ENCODE measurements at regions not wholly inside any gene's neighbourhood (a gene's known extent, or its start where the extent isn't known, plus 50 kb on each side); places are given as distances from the start of the nearest gene placed in this dataset.

DNA sequence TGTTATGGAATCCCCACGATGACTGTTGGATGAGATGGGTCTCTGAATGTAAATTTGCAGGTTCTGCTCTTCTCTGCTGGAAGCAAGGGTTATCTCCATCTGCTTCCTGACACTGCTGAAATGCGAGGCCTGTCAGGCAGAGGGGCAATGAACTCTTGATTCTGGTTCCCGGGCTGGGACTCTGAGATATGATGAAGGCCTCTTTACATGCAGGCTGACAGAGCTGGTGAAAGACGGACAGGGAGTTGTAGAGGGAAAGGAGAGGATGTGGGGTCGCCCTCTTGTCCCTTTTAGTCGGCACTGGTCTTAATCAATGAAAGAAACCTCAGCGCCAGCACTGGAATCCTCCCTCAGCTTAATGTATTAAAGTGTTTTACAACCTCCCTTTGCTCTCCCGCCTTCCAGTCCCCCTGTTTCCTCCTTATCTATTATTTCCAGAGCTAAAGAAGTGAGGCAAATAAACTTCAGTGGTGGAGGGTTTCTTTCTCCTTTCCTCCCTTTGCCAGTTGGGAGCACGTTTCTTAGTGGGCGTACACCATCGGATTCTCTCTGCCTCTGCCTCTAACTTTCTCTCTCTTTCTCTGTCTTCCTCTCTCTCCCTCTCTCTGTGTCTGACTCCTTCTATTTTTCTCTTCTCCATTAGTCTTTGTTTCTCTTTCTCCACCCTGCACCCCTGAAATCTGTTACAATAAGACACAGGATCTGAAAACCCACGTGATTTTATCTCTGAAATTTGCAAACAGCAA lies 145.6 kb downstream of the BAMBI start:
- TF ChIP-seq, protein P1, sequence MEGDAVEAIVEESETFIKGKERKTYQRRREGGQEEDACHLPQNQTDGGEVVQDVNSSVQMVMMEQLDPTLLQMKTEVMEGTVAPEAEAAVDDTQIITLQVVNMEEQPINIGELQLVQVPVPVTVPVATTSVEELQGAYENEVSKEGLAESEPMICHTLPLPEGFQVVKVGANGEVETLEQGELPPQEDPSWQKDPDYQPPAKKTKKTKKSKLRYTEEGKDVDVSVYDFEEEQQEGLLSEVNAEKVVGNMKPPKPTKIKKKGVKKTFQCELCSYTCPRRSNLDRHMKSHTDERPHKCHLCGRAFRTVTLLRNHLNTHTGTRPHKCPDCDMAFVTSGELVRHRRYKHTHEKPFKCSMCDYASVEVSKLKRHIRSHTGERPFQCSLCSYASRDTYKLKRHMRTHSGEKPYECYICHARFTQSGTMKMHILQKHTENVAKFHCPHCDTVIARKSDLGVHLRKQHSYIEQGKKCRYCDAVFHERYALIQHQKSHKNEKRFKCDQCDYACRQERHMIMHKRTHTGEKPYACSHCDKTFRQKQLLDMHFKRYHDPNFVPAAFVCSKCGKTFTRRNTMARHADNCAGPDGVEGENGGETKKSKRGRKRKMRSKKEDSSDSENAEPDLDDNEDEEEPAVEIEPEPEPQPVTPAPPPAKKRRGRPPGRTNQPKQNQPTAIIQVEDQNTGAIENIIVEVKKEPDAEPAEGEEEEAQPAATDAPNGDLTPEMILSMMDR (IDR thresholded peaks at IDR 0.05) = no peak
- TF ChIP-seq SIN3A (IDR thresholded peaks at IDR 0.05; ENCODE audit: borderline replicate concordance, insufficient read depth, low read depth, low read length) (no peak), POLR2AphosphoS5 (IDR thresholded peaks at IDR 0.05; ENCODE audit: low read depth, low read length) (no peak), TCF7L2 (IDR thresholded peaks at IDR 0.05; ENCODE audit: low read depth, low read length) (no peak)
- TF ChIP-seq, protein P2, sequence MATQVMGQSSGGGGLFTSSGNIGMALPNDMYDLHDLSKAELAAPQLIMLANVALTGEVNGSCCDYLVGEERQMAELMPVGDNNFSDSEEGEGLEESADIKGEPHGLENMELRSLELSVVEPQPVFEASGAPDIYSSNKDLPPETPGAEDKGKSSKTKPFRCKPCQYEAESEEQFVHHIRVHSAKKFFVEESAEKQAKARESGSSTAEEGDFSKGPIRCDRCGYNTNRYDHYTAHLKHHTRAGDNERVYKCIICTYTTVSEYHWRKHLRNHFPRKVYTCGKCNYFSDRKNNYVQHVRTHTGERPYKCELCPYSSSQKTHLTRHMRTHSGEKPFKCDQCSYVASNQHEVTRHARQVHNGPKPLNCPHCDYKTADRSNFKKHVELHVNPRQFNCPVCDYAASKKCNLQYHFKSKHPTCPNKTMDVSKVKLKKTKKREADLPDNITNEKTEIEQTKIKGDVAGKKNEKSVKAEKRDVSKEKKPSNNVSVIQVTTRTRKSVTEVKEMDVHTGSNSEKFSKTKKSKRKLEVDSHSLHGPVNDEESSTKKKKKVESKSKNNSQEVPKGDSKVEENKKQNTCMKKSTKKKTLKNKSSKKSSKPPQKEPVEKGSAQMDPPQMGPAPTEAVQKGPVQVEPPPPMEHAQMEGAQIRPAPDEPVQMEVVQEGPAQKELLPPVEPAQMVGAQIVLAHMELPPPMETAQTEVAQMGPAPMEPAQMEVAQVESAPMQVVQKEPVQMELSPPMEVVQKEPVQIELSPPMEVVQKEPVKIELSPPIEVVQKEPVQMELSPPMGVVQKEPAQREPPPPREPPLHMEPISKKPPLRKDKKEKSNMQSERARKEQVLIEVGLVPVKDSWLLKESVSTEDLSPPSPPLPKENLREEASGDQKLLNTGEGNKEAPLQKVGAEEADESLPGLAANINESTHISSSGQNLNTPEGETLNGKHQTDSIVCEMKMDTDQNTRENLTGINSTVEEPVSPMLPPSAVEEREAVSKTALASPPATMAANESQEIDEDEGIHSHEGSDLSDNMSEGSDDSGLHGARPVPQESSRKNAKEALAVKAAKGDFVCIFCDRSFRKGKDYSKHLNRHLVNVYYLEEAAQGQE (IDR thresholded peaks at IDR 0.05; ENCODE audit: insufficient read depth in 1 of 2, low read depth in 2 of 2, low read length in 1 of 2) = no peak

Data from Panc1 (cell line).